Glomerular visceral epithelial cell (primary cell): ENCODE measurements at regions not wholly inside any gene's neighbourhood (a gene's known extent, or its start where the extent isn't known, plus 50 kb on each side); places are given as distances from the start of the nearest gene placed in this dataset.

Experiments
- DNase-seq: peaks from one replicate; pipeline ENCODE4 v3.0.0-alpha.2; 2016; ENCODE audit errors: extremely low spot score

- no peak for DNase-seq
These were observed 111.6 kb upstream of the SPACA1 start for GRCh38 chr6:87936065-87936464.

GRCh38 chr6:87935196-87935595 lies 112.4 kb upstream of the SPACA1 start:
- DNase-seq = no peak

DNA sequence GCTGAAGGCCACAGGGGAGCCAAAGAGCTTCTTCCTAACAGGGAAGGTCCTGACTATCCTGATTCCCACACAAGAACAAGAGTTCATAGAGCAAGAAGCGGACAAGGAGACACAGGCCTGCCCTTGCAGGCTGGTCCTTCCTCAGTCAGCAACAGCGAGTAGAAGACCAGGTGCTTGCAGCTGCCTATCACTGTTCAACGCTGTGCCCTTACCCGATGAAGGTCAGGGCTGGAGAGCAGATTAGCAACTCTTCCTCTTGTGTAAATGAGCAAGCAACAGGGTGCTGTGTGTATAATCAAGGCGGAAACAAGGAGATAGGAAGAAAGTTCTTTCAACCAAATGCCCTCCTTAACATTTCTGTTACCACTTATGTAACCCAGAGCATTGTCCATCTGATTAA lies 115.3 kb upstream of the SPACA1 start:
- no peak for DNase-seq

GRCh38 chr6:87929843-87930288 lies 117.8 kb upstream of the SPACA1 start:
- DNase-seq = peak; percentile 82

GRCh38 chr6:87926687-87927086 lies 121.0 kb upstream of the SPACA1 start:
- DNase-seq = no peak

GRCh38 chr6:87926072-87926471 lies 121.6 kb upstream of the SPACA1 start:
- DNase-seq = no peak

DNA sequence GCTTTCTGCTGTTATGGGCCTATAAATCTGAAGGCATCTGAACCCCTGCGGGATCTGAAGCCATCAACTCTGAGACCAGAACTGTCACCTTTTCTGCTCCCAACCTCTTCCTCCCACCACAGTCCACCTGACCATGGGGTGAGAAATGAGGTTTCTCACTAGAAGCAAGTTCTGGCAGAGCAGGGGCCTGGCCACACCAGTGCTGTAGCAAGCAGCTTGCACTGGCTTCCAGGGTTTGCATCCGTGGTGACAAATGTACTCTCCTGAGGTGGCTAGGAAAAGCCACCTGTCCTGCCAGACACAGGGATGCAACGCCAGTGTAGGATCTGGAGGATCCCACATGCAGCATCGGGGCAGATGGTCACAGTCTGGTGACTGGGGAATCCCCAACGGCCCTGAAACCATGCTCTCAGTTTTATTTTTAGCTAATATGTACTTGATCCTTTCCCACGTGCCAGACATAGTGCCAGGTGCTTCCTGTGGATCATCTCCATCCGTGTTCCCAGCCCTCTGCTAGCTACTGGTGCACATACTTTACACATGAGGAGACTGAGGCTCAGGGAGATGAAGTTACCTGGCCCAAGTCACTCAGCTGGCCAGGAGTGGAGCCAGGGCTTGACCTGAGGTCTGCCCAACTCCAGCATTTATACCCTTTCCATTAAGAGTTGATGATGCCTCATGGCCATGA lies 122.1 kb upstream of the SPACA1 start:
- peak; percentile 71 for DNase-seq

- no peak for DNase-seq
These were observed 124.1 kb upstream of the SPACA1 start for GRCh38 chr6:87923389-87924050.

DNA sequence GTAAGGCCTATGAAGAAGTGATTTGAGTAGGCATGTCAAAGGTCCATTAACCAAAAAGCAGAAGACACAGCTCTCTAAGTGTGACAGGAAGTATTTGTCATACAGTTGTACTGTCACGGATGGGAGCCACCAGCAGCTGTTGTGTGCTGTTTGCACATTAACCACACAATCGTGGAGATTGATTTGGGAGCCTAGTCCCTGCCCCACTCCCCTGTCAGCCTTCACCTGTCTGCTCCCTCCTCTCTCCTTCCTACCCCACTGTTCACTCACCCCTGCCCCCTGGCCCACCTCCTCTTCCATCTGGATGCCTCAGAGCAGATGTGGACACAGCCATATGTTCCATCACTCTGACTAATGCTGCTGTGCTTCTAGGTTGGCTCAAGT lies 124.7 kb upstream of the SPACA1 start:
- DNase-seq = no peak

DNA sequence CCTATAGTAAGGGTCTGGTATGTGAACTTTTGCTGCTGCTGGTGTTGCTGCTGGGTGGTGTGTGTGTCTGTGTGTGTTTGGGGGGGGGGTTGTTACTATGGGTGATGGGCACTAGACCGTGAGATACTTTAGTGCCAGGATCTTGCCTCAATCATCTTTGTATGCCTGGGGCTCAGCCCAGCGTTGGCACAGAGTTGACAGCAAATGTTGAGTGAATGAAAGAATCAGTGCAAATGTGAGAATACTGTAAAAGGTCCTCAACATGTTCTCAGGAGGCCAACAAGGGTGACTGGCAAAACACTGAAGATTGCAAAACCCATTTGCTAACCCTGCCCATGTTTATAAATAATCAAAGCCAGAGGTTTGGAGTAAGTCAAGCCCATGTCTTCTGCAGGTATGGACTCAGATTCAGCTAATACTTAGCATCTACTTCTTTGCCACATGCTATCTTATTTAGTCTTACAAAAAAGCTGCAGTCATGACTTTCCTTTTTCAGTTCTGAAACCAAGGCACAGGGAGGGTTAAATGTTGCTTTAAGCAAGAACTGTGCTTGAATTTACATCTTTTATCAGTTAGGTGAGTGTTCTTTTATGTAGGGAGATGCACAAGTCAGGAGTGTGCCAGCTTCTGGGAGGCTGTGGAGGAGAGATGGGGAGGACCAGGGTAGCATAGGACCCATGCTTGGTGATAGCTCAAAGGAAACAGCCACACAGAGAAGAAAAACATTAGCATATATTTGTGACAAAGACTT lies 125.3 kb upstream of the SPACA1 start:
- DNase-seq = no peak

DNA sequence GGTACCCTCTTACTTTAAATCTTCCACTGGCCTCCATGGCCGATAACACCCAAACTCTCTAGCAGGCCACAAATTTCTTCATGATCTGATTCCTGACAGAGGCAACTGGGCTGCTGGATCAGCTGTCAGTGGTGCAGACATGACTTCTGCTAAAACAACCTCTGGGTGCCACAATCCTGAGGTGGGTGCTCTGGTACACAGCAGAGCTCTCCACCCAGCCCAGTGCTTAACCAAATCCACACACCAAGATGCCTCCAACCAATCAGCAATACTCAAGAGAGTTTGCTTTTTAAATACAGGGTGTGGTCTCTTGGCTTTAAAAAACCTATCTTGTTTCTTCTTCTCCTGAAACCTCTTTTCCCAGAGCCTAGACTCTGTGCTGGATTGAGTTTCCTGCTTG lies 126.6 kb upstream of the SPACA1 start:
- no peak for DNase-seq

GRCh38 chr6:87920245-87920644 lies 127.4 kb upstream of the SPACA1 start:
- no peak for DNase-seq

DNA sequence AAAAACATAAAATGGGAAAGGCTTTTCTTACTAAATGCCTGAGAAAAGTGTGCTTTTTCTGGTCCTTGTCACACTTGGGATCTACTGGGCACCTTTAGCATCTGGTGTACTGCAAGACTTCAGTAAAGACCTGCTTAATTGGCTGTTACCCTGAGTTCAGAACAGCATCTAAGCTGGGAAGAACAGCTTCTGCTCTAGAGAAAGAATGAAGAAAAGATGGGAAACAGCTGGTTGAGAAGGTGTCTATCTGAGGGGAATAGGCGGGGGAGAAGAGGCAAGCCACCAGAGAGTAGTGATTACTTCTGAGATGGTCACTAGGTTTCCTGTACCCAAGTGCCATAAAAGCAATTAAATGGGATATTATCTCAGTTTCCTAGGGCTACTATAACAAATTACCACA lies 128.2 kb upstream of the SPACA1 start:
- no peak for DNase-seq

GRCh38 chr6:87919001-87919400 lies 128.6 kb upstream of the SPACA1 start:
- no peak for DNase-seq

DNA sequence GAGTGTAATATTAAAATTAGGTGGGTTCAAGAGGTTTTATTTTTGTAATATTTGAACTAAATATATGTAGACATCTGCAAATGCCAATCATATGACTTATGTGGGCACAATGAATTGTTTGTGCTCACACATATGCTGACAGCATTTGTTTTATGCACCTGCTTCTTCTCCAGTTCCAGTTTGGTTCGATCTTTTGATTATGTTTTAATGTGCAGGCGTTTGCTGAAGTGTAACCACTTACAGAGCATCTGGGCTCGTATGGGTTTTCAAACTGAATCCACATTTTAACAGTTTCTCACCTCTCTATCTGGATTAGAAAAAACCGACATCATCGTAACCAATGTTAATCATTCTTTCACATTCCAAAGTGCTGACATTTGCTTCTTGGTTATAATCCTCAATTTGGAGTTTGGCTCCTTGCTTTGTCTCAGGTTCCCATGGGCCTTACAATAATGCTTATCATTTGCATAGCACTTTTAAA lies 129.1 kb upstream of the SPACA1 start:
- DNase-seq = peak; percentile 77

DNA sequence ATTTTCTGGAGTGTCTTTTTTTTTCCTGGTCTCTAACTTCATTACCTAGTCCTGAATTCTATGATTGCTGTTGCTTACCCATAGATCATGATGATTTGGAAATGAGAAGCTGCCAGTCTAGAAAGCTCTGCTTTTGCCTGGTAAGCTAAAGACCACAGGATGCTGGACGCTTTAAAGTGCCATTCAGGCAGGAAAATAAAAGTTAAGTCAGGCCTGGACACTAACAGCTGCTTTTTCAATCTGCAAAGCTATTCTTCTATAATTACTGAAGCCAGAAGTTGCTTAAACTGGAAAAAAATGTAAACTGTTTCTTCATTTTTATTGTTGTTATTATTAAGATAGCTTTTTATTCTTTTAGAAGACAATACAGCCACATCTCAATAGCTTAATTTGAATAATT lies 129.8 kb upstream of the SPACA1 start:
- DNase-seq = no peak

DNA sequence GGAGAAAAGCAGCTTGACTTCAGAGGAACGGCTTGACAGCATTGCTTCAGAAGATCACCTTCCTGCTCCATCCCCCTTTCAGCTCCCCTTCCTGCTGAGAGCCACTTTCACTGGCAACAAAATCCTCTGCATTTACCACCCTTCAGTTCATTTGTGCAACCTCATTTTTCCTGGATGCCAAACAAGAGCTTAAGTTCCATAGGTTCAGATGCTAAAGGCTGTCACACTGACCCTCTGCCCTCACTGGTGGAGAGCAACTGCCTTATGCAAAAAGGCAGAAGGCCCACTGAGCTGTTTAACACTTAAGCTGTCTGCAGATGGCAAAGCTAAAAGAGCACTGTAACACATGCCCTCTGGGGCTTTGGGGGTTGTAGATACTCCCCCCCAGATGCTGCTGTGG lies 131.2 kb upstream of the SPACA1 start:
- DNase-seq = no peak

GRCh38 chr6:87914637-87915395 lies 132.8 kb upstream of the SPACA1 start:
- no peak for DNase-seq

- DNase-seq = no peak
These were observed 133.7 kb upstream of the SPACA1 start for GRCh38 chr6:87913974-87914373.

DNA sequence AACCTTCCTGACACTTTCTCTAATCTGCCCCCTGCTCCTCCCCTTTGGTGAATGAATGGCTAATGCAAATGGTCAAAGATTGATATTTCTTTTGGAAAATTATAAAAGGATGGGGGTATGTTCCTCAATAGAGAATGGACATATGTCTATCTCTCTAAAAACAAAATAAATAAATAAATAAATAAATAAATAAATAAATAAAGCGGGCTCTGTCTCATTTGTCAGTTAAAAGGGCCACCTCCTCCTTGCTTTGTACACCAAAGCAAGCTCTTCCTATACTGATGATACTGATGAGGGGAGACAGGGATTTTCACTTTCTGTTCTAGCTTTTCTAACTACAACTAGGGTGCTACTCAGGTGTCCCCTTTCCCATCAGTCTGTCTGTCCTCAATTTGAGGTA lies 135.5 kb upstream of the SPACA1 start:
- no peak for DNase-seq

- peak; percentile 97 for DNase-seq
These were observed 137.8 kb upstream of the SPACA1 start for GRCh38 chr6:87909849-87910248.
